Myocyte (in vitro differentiated cells): ENCODE measurements at regions not wholly inside any gene's neighbourhood (a gene's known extent, or its start where the extent isn't known, plus 50 kb on each side); places are given as distances from the start of the nearest gene placed in this dataset.

Source experiments
- DNase-seq: peaks from one replicate; pipeline ENCODE4 v3.0.0-alpha.2; 2012; ENCODE audit warnings: low read depth

DNA sequence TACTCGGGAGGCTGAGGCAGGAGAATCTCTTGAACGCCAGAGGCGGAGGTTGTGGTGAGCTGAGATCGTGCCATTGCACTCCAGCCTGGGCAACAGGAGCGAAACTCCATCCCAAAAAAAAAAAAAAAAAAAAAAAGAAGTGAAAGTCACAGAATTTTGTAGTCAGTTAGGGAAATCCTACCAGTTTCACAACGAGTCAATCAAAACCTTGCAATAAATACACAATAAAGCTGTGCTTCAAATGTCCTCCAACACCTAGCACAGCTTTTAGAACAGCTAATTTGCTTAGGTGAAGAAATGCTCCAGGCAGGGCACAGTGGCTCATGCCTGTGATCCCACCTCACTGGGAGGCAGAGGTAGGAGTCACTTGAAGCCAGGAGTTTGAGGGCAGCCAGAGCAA, 112.8 kb upstream of the ATF7IP start:
- DNase-seq, result no peak

DNA sequence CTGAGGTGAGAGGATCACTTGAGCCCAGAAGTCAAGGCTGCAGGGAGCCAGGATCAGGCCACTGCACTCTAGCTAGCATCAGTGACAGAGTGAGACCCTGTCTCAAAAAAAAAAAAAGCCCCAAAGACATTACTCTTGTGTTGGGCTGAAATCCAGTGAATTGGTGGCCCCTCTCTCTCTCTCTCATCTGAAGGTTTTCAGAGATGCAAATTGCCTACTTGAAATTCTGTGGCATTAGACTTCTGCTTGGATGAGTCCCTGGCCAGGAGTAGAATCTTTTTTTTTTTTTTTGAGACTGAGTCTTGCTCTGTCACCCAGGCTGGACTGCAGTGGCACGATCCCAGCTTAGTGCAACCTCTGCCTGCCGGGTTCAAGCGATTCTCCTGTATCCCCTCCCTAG, 112.0 kb upstream of the ATF7IP start:
- no peak for DNase-seq

- DNase-seq, result no peak
These were observed 110.7 kb upstream of the ATF7IP start for GRCh38 chr12:14254781-14255180.

DNA sequence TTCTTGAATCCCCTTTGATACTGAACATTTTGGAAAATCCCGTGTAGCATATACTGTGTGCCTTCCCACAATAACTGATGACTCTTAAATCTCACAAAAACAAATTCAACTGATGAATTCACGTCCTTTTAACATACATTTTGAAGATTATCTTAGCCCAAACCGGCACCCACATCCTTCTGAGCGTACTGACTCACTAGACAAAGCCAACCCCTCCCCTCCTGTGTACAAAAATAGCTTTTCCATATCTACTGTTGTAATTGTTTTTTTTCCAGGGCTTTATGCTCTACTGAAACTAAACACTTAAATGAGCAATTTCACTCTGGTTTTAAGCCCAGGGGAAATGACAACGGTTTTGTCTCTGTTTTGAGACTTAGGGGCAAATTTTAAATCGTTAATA, 109.4 kb upstream of the ATF7IP start:
- DNase-seq, result peak; percentile 60

GRCh38 chr12:14256555-14257169, 108.8 kb upstream of the ATF7IP start:
- DNase-seq, result peak; percentile 90

DNA sequence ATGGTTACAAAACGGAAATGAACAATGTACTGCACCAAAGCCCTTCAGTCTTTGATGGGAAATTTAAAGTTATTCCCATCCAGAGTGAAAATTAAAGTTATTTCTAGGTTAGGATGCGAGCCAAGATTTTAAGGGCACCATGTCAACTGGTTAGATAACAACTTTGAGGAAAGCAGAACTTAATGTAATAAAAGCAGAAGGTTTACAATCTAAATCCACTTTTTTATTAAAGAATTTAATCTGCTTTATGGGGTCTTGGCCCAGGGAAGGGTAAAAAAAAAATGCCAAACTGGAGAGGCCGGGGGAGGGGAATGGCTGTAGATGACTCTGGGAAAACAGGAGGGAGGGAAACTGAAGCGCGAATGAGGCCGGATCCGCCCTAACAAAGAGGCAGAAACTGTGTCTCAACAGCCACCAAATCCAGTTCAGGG, 108.2 kb upstream of the ATF7IP start:
- DNase-seq, result no peak

DNA sequence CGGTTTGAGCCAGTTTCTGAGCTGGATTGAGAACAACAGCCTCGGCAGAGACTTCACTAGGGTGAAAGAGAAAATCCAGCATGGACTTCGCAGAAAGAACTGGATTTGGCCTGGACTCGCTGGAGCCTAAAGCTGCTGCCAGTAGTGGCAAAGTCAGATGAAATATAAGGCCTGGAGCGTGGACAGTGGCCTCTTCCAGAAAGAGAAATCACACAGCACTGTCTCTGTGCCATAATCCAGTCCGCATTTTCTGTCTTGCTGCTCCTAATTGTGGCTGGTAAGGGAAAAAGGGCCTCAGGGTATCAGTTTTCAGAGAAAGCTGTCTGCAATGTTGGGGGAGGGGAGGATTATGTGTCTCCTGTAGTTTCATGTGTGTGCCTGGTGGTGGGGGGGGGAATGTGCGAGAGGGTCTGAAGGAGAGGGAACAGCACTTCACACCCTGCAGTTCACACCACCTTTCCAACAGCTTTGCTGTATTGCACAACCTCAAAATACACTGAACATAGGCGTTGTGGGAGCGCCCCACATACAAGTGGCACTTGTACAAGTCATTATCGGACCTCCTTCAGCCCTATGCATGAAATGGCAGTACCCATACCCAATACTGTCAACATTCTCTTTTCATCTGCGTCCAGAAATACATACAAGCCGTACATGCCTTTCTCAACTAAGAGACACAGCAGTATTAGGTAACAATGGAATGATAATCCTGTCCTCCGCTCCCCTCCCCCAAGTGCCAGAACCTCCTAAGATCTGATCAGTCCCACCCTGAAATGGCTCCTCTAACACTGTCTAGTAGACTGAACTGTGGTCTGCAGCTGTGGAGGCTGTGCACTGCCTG, 107.5 kb upstream of the ATF7IP start:
- DNase-seq, result peak; percentile 99

GRCh38 chr12:14258575-14258940, 106.9 kb upstream of the ATF7IP start:
- DNase-seq, result no peak

DNA sequence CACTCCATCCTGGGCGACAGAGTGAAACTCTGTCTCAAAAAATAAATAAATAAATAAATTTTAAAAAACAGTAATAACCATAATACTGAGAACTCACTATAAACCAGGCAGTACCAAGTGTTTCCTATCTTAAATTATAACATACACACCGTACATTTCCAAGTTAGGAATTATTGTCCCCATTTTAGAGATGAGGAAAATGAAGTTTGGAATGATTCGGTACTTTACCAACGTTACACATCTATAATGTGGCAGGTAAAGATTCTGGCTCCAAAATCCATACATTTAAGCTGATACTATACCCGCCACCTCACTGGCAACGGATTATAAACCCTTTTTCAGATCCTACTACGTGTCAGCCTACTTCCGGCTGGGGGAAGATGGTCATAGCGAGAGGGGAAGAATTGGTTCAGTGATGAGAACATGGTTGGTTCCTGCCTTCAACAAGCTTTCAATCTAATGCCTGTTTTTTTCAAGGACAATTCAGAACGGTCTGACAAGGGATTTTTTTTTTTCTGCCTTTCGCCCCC, 105.9 kb upstream of the ATF7IP start:
- DNase-seq, result no peak

- DNase-seq, result peak; percentile 95
These were observed 105.2 kb upstream of the ATF7IP start for GRCh38 chr12:14260011-14260993.

DNA sequence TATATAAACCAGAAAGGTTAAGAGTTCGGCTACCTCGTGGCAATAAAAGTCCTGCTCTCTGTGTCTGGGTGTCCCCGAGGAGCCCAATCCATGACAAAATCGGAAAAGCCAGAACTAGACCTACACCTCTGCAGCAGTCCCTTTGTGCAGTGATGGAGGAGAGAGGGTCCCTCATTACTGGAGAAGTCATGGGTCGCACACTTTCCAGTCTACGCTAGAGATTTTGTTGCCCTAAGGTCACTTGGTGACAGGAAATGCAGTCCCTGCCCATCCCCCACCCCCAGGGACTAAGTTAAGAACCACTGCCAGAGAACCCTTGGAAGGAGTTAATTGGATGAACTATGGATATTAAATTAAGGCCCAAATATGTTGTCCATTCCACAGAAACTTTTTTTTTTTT, 104.4 kb upstream of the ATF7IP start:
- no peak for DNase-seq

GRCh38 chr12:14261861-14262260, 103.6 kb upstream of the ATF7IP start:
- no peak for DNase-seq

- DNase-seq, result no peak
These were observed 102.5 kb upstream of the ATF7IP start for GRCh38 chr12:14262771-14263511.

GRCh38 chr12:14263742-14264141, 101.7 kb upstream of the ATF7IP start:
- DNase-seq, result no peak

- peak; percentile 35 for DNase-seq
These were observed 101.2 kb upstream of the ATF7IP start for GRCh38 chr12:14264316-14264715.

DNA sequence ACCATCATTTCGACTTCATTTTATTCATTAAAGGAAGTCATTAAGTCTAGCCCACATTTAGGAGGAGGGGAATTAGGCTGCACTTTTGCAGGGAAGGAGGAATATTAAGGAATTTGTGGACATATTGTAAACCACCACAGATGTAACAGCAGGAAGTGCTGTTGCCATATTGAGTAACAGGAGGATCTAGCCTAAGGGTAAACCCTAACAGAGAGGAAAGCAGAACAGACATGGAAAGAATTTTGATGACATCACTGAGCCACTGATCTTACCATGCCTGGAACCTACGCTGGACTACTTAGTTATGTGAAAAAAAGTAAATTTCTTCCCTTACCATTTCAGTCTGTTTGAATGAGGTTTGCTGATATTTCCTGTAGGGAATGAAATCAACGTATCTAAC, 100.7 kb upstream of the ATF7IP start:
- no peak for DNase-seq

- DNase-seq, result no peak
These were observed 97.4 kb upstream of the ATF7IP start for GRCh38 chr12:14268120-14268515.

GRCh38 chr12:14270392-14270791, 95.1 kb upstream of the ATF7IP start:
- DNase-seq, result no peak

GRCh38 chr12:14272956-14273912, 92.2 kb upstream of the ATF7IP start:
- no peak for DNase-seq

DNA sequence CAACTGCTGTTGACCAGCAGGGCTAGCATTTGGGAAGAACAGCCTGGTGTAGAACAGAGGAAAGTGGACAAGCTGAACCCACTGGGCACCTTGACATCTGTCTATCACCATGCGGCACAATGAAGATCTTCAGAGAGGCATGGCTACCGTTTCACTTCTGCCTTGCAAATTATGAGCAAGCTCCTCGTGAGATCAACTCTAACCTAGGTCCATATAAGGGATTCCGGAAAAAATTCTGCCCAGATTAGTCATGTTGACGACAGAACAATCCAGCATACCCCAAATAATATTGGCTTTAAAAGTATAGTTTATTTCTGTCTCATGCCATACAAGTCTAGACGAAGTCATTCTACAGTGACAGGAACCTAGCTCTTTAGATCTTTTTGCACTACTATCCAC, 91.6 kb upstream of the ATF7IP start:
- DNase-seq, result peak; percentile 60
